GM12865 (cell line): ENCODE measurements at regions not wholly inside any gene's neighbourhood (a gene's known extent, or its start where the extent isn't known, plus 50 kb on each side); places are given as distances from the start of the nearest gene placed in this dataset.
A peak's percentile ranks its signal among the peaks of the same experiment; 100 is the strongest.

Experiments
- DNase-seq: peaks from one replicate; pipeline ENCODE4 v3.0.0; 2010; ENCODE audit warnings: low read depth
- H3K4me3 ChIP-seq: 2 replicates; pipeline ENCODE4 v1.5.1; 2011; ENCODE audit warnings: mild to moderate bottlenecking, low read depth, low read length, control low read depth
- TF ChIP-seq, protein P1 (sequence below): IDR thresholded peaks from 2 replicates; pipeline ENCODE4 v1.5.1; 2011; ENCODE audit warnings: low read length, control low read depth, low read depth, inconsistent platforms; ENCODE audit not compliant: insufficient read depth; ENCODE audit errors: missing control alignments

DNA sequence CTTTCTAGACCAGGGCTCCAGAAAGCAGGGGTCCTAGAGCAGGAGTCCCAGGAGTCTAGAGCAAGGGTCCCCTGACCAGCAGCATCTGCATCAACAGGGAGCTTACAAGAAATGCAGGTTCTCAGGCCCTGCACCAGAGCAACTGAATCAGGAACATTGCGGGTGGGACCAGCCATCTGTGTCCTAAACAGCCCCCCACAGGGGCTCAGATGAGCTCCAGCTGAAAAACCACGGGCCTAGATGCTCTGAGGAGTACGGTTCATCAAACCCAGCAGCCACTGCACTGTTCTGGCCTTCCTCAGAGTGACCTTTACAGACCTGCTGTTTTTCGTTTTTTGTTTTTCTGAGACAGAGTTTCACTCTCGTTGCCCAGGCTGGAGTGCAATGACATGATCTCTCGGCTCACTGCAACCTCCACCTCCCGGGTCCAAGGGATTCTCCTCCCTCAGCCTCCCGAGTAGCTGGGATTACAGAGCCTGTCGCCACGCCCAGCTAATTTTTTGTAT, 438.2 kb downstream of the SOX9 start:
- no peak for DNase-seq
- no peak overlapping the region for H3K4me3 ChIP-seq
- TF ChIP-seq, protein P1, sequence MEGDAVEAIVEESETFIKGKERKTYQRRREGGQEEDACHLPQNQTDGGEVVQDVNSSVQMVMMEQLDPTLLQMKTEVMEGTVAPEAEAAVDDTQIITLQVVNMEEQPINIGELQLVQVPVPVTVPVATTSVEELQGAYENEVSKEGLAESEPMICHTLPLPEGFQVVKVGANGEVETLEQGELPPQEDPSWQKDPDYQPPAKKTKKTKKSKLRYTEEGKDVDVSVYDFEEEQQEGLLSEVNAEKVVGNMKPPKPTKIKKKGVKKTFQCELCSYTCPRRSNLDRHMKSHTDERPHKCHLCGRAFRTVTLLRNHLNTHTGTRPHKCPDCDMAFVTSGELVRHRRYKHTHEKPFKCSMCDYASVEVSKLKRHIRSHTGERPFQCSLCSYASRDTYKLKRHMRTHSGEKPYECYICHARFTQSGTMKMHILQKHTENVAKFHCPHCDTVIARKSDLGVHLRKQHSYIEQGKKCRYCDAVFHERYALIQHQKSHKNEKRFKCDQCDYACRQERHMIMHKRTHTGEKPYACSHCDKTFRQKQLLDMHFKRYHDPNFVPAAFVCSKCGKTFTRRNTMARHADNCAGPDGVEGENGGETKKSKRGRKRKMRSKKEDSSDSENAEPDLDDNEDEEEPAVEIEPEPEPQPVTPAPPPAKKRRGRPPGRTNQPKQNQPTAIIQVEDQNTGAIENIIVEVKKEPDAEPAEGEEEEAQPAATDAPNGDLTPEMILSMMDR, result no peak

- no peak overlapping the region for H3K4me3 ChIP-seq
- DNase-seq, result peak; percentile 74
- TF ChIP-seq, protein P1, result peak; percentile 80
Observed at GRCh38 chr17:72560303-72561247, 439.8 kb downstream of the SOX9 start.

DNA sequence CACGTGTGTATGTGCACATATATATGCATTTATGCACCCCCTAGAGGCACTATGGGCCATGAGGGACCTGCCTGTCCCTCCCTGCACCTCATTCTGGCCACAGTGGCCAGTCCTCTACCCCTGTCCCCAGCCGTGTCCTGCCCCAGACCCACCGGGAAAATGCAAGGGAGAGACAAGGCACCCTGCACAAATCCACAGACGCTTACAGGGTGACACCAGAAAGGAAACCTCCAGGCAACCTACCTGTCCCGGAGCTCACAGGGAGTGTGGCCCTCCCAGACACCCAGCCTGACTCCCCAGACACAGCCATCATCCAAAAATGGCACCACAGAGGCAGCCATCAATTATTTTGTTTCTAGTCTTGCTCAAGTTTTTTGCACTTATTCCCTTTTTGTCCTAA, 440.4 kb downstream of the SOX9 start:
- TF ChIP-seq, protein P1, result no peak
- no peak for DNase-seq
- no peak overlapping the region for H3K4me3 ChIP-seq

DNA sequence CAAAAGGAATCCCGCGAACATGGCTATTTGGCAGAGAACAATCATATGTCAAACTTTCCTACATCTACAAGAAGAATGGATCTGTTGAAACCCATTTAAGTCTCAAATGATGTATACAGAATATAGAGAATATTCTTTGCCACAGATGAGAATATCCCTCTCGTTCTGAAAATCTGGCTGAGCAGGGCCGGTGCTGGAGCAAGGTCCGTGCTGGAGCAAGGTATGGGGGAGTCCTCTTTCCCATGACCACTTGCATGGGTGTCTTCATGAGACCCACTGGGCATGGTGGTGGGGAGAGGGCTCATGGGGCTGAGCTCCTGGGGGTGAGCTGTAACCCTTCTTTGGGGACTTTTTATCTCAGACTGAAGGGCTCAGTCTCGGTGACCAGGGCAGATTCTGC, 440.9 kb downstream of the SOX9 start:
- TF ChIP-seq, protein P1, result no peak
- no peak overlapping the region for H3K4me3 ChIP-seq
- DNase-seq, result no peak

- H3K4me3 ChIP-seq, result no peak overlapping the region
- DNase-seq, result no peak
- TF ChIP-seq, protein P1, result no peak
Observed at GRCh38 chr17:72562615-72563188, 441.9 kb downstream of the SOX9 start.

GRCh38 chr17:72563952-72564351, 443.1 kb downstream of the SOX9 start:
- DNase-seq, result no peak
- TF ChIP-seq, protein P1, result no peak

More at GRCh38 chr17:72563952-72564351, 443.1 kb downstream of the SOX9 start:
- H3K4me3 ChIP-seq, result no peak overlapping the region
